COLO829 (cell line): ENCODE measurements at regions not wholly inside any gene's neighbourhood (a gene's known extent, or its start where the extent isn't known, plus 50 kb on each side); places are given as distances from the start of the nearest gene placed in this dataset.
"Not testable (repeated sequence)": the region's sequence is repeated elsewhere in the genome, so short reads cannot be mapped to it uniquely, and the experiment has no call there.

Source experiments
- DNase-seq: peaks from one replicate; pipeline ENCODE4 v3.0.0; 2012; ENCODE audit warnings: low spot score

DNA sequence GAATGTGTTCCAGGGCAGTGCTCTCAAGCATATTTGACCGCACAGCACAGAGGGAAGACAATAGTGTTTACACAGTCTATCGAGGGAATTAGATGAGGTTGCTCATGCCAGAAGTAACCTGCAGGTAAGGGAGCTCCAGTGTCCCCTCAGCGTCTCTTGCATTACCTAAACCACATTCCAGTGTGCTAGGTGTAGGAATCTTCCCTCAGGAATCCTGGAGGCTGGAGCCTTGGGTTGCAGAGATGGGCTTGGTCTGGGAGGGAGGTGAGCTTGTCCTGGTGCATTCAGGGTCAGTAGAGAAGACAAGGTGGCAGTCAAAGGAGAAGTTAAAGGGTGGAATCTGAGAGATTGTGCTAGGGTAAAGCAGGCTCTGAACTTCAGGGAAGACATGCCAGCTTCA lies 56.3 kb downstream of the SOX14 start:
- DNase-seq = no peak

DNA sequence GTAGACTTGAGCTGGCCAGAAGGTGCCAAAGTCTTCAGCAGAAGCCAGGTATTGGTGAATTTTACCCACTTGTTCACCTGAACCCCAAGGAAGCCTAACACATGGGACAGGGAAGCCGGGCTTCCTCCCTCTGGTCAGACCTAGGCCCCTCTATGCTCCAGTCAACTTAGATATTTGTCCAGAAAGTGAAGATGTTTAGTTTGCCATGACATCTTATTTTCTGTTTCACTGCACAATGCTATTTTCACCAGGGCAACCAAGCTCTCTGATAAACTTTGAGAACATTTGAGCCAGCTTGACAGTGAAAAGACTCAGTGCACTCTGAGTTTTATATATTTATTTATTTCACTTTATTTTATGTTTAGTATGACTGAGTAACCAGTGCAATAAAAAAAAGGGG lies 71.0 kb downstream of the SOX14 start:
- no peak for DNase-seq

DNA sequence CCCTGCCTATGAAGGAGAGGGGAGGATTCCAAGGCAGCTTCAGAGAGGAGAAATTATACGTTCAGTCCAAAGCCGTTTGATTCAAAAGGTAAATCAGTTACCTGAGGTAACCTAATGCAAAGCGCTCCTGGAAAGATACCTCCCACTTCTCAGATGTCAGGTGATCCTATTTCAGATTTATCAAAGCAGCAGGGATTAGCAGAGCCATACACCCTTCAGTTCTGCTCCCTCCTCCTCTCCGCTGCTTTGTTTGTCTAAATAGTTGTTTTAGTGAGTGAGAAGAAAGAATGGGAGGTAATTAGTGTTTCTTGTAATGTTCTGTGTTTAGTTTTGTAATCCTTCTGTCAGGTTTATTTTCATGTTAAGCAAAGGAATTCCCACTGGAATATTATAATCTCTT lies 81.1 kb downstream of the SOX14 start:
- DNase-seq = no peak

DNA sequence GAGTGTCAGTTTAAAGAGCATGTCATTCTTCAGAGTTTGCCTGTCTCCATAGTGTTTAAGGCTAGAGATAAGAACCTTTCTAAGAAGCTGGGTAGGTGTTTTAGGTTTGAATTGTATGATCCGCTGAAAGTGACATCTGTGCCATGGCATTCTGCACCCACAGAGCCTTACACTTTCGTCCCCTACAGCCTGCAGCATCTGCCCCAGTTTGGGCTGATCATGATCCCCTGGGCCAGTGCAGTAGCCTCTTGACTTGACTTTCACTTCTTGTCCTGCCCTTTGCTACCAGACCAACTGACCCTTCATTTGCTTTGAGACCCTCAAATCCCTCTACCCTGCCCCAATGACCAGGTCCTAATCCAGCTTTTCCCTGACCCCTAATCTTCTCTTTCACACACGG lies 81.6 kb downstream of the SOX14 start:
- no peak for DNase-seq

DNA sequence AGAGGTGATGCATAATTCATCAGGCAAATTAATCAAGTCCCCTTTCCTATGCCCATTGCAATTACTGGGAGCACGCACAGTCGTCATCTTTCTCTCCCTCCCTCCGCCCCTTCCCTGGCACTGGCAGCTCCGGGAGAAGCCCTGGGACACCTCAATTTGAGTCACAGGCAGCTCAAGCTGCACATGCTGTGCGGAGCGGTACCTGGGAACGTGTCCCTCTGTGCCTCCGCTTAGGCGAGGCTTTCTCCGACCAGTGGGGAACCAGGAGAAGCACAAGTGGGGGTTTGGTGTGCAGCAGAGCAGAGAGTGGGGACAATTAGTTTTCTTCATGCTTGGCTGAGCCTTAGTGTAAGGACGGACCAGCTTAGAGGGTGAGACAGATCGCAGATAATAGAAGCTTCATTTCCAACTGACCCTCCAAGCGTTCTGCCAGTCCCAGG lies 88.3 kb downstream of the SOX14 start:
- no peak for DNase-seq

DNA sequence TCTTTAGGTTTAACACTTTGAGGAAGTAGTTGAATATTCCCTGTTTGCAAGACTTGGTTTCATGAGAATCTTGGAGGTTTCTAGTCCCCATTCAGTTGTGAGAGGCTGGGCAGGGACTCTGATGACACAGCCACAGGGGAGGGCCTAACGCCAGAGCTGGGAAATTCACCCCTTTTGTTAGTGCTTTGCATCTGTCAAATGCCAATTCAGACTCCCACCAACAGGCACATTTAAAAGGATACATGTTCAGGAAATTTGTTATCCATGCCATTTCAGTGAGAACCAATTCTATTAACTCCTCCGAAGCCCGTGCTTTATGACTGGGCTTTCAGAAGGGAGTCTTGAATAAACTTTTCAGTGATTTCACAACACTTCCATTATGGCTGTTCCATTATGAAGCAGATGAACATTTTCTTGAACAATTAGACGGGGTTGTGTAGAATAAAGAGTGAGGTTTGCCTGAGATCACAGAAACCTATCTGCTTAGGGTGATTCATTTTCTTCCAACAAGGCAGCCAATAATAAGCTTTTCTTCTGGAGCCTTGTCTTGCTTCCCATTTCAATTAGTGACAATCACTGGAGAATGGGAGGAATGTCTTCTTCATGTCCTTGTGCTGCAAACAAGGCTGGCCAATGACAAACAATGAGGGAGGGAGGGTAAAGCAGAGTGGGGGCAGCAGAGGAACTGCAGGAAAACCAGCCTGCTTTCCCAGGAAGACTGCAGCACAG lies 90.6 kb downstream of the SOX14 start:
- no peak for DNase-seq

DNA sequence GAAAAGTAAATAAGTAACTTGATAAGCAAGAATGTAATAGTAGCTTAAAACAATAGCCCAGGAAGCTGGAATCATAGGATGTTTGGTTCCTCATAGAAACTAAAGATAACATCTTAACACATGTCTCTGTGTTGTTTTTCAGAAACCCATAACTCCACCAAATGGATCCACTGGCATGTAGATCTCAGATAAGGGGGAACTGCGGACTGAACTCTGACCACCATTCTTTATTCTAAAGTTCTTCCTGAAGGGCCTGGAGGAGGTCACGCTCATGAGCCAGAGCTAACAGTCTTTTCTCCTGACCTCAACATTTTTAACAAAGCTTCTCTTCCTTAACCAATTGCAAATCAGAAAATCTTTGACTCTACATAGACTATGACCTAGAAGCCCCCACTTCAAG lies 101.9 kb downstream of the SOX14 start:
- no peak for DNase-seq

DNA sequence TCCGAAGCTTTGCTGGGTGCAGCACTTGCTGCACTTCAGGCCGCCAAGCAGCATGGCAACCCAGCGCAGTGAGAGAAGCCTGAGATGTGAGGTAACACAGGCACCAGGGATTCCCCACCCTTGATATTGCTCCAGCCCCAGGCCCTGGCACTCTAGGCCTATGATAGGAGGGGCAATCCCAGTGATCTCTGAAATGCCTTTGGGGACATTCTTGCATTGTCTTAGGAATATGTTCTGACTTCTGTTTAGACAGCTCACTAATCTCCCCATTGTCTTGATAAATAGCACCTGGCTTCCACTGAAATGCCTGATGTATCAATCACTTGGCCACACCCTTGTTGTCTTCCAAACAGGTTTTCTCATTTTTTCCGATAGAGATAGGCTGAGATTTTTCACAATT lies 102.8 kb downstream of the SOX14 start:
- no peak for DNase-seq

DNA sequence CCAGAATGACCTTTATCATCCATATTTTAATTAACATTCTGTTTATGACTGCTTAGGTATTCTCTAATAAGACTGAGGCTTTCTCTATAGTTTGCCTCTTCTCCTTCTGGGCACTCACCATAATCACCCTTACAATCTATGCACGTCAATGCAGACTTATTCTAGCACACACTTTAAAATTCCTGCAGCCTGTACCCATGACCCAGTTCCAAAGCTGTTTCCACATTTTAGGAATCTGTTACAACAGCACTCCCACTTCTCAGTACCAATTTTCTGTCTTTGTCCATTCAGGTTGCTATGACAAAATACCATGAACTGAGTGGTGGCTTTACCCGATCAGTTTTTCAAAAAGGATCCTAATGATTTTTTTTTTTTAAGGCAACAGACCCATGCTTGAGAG lies 103.5 kb downstream of the SOX14 start:
- no peak for DNase-seq

DNA sequence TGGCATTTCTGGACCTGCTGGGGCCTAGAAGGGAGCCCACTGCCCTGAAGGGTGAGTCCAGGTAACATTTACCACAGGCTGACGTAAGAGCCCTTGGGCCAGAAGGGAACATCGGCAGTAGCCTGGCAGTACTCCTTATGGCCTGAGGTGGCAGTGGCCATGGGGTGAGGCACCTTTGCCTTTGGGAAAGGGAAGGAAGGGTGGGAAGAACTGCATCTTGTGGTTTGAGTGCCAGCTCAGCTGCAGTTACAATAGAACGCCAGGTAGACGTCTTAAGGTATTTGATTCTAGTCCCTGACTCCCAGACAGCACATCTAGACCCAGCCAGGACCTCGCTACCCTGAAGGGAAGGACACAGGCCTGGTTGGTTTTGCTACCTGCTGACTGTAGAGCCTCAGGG lies 104.9 kb downstream of the SOX14 start:
- DNase-seq = no peak

DNA sequence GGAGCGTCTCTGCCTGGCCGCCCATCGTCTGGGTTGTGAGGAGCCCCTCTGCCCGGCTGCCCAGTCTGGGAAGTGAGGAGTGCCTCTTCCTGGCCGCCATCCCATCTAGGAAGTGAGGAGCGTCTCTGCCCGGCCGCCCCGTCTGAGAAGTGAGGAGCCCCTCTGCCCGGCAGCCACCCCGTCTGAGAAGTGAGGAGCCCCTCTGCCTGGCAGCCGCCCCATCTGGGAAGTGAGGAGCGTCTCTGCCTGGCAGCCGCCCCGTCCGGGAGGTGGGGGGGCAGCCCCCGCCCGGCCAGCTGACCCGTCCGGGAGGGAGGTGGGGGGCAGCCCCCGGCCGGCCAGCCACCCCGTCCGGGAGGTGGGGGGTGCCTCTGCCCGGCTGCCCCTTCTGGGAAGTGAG lies 108.5 kb downstream of the SOX14 start:
- not testable (repeated sequence) for DNase-seq

DNA sequence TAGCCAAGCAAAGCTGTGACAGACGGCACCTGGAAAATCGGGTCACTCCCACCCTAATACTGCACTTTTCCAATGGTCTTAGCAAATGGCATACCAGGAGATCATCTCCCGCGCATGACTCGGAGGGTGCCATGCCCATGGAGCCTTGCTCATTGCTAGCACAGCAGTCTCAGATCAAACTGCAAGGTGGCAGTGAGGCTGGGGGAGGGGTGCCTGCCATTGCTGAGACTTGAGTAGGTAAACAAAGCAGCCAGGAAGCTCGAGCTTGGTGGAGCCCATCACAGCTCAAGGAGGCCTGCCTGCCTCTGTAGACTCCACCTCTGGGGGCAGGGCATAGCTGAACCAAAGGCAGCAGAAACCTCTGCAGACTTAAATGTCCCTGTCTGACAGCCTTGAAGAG lies 113.1 kb upstream of the CLDN18 start:
- not testable (repeated sequence) for DNase-seq

DNA sequence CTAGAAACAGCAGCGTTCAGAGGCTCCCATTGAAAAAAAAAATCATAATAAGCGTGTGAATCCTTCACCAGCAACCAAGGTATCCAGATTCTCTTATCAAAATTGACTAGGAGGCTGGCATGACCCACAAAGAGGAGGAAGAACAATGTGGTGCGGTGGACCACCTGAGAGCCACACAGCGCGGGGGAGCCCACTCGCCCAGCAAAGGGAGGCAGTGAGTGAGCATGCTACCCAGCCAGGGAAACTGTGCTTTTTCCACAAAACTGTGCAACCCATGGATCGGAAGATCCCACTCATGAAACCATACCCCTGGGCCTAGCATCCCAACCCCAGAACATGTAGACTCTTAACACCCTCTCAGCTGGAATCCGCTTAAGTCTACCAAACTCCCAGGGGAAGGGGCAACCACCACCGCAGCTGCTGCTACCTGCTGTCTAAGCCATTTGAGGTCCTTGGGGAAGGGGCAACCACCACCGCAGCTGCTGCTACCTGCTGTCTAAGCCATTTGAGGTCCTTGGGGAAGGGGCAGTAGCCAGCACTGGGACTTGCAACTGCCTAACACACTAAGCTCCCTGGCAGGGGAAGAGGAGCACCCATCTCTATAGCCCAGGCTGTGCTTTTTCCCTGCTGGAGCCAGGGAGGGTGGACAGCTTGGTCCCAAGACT lies 102.8 kb upstream of the CLDN18 start:
- no peak for DNase-seq

DNA sequence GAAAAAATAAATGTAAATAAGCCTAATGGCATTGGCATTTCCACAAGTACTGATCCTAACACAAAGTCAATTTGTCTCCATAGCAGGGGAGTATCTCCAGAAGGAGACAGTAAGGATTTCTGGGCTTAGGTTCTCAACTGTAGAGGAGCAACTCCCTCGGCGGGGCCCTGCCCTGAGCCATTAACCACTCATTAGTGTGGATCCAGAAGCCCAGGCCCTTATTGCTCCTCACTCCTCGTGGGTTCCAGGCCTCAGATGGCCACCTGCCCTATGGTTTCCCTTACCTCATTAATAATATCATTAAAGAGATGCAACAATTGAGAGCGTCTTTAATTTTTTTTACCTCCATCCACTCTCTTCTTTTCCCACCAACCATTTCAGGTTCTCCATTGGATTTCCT lies 85.3 kb upstream of the CLDN18 start:
- DNase-seq = no peak

DNA sequence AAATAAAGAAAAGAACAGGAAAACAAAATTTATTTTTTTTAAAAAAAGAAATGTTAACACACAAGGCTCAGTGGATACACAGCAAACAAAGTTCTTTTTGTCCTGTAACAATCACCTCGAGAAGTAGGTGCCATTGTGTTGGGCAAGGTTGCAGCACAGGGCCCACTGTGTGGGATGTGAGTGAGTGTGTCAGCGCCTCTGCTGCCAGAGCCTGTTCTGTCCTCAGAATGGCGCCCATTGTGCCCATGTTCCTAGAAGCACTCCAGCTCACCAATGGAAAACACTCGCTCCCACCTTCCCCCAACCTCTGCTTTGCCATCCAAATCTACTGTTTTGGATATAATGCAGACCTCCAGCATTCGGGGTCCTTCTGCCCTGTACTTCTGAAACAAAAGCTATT lies 84.9 kb upstream of the CLDN18 start:
- DNase-seq = no peak

DNA sequence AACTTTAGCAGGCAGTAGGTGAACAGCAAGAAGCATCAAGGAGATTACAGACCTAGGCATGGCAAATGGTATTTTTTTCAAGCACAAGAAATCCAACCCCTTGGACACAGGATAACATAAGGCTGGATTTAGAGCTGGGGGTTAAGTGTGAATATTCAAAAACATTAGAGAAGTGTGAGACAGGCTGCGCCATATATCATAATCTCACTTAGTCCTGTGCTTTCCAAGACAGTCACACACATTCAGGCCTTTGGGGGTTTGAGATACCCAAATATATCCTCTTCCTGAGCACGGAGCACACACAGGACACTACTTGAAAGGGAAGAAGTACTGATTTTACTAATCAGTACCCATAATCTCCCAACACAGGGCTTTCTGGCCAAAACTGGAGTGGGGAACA lies 83.0 kb upstream of the CLDN18 start:
- DNase-seq = no peak

DNA sequence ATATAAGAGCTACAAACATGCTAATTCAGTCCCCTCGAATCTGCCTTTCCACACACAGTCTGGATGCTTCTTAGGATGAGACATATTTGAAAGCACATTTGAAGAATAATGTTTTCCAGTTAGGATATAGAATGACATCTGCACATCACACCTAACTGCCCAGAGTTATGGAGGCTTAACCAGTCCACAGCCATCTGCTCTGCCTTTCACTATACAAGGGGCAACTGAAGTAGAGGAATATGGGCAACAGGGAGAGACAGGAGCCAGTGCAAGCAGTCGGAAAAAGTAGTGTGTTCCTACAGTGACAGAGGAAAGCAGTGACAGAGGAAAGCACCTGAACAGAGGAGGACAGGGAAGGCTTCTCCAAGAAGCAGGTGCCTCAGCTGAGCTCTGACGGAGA lies 79.0 kb upstream of the CLDN18 start:
- DNase-seq = no peak

DNA sequence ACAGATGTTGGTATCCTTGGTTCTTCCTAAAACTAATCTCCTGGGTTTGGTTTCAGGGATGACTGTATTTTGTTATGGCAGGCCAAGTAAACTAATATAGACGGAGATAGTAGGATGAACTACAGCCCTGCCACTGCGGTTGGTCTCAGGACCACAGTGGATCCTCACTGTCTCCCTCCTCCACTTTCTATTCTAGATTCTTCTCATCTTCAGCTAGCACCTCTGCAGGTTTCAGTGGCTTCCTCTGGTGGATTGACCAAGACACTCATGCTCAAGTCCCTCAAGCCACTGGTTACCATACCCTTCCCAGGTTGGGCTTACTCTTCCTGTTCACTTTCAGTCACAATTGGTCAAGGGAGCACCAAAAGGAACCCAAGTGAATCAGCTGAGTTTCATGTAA lies 71.1 kb upstream of the CLDN18 start:
- no peak for DNase-seq

DNA sequence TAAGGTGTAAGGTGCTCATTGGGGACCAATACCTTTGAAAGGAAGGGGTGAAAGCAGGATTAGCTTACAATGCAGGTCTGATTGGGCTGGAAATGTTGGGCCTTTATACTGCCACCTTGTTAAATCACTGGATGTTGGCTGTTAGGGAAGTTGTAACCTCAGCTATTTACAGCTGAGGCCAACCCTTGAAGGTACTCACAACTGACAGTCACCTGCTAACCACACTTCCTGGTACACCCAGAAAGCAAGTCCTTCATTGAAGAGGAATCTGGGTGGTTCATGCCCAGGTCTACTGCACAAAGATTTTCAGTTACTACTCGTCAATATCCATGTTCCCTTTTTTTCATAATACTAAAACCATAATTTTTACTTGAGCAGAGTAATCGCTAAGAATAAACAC lies 65.4 kb upstream of the CLDN18 start:
- DNase-seq = no peak

DNA sequence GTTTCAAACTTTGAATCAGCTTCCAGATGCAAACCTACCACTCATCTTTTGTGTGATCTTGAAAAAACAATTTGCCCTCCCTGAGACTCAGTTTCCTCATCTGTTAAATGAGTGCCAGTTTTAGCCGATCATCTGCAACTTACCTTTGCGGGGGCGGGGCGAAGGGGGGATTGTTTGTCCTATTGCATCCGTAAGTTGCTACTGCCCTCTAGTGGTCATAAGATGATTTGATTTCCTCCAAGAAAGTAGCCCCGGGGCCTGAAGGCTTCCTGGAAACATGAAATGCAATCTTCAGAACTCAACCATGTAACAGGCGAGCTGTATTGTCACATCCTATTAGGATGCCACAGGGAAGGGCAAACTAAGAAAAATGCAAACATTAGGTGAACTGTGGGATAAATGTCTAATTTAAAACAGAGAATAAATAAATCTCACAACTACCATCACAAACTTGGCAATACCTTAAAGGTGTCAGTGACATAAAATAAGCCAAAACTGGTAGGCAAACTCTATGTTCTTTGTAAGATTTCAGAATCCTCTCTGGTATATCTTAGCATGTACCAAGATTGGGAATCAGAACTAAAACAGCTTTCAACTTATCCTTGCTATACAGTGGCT lies 63.5 kb upstream of the CLDN18 start:
- peak; percentile 67 for DNase-seq

DNA sequence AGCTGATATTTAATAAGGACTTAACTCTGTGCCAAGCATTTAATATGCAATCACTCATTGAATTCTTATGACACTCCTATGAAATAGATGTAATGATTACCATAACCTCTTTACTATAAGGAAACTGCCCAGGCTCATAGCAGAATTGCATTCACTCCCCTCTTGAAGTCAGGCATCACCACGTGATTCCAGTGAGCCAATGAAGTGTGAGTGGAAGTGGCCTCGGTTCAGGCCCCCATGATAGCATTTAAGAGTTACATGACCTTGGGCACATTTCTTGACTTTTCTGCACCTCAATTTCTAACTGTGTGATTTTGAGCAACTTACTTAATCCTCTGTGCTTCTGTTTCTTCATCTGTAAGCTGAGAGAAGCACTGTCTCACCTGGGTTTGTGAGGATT lies 62.8 kb upstream of the CLDN18 start:
- DNase-seq = no peak

DNA sequence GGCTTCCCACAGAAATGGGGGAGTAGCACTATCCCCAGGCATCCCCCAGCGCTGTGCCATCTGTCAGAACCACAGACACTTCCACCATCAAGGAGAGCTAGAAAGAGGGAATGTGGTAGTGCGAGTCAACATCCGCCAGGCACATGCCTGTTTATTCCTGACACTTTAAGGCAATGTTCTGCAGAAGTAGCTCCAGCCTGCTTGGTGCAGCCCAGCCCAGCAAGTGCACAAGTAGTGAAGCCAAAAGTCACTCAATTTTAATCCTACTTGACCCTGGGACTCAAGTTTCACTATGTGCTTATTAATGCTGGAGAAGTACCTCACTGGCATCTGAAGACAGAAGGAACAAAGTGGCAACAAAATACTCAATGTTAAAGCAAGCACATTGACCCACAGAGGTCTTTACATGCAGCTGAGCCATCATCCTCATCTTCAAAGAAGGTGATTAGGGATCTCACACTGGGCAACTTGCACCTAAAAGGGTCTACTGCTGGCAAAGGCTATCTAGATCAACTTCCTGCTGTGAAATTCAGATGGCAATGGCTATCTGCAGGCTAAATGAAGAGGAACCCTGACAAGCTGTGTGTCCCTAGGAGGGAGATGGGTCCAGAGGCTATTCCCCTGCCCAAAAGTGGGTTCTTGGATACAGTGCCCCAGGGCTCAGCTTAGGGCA lies 61.4 kb upstream of the CLDN18 start:
- no peak for DNase-seq

DNA sequence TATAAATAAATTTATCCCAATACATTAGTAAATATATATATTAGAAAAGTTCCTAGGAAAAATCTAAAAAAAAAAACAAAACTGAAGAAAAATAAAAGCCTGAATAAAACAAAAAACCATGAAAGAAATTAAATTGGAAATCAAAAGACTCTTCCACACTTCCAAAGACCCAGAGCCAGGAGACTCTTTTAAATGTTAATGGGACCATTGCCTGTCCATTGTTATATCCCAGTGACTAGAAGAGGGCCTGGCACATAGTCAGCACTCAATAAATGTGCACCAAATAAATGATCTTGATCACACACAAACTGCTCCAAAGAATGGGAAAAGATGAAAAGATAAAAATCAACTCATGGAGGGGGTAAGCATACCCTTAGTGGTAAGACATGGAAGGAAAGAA lies 51.3 kb upstream of the CLDN18 start:
- no peak for DNase-seq
